ENCODE measurements at regions not wholly inside any gene's neighbourhood (a gene's known extent, or its start where the extent isn't known, plus 50 kb on each side); places are given as distances from the start of the nearest gene placed in this dataset.

DNA sequence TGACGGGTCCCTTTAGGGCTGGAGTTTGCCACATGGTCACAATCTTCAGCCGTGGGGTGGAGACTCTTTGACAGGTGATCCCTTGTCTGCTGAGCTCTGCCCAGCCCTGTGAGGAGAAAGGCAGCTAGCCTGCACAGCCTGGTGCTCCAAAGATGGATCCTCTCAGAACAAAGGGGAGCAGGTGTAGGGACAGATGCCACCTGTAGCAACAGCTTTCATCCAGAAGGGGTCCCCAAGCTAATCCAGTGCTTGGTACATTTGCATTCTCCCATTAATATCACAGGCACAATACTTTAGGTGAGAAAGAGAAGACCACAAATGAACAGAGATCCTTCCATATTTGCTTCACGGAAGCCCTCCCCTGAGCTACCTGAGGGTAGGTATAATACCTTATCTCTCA lies 93.2 kb downstream of the CCDC185 start:
- H3K27me3 ChIP-seq (ENCODE audit: control insufficient read depth, insufficient read depth, low read length): peaks cover 22% of the 10 kb centered on the region
- 21% methylated on average over 2 of the region's 3 CpGs for WGBS (ENCODE audit: insufficient coverage)

DNA sequence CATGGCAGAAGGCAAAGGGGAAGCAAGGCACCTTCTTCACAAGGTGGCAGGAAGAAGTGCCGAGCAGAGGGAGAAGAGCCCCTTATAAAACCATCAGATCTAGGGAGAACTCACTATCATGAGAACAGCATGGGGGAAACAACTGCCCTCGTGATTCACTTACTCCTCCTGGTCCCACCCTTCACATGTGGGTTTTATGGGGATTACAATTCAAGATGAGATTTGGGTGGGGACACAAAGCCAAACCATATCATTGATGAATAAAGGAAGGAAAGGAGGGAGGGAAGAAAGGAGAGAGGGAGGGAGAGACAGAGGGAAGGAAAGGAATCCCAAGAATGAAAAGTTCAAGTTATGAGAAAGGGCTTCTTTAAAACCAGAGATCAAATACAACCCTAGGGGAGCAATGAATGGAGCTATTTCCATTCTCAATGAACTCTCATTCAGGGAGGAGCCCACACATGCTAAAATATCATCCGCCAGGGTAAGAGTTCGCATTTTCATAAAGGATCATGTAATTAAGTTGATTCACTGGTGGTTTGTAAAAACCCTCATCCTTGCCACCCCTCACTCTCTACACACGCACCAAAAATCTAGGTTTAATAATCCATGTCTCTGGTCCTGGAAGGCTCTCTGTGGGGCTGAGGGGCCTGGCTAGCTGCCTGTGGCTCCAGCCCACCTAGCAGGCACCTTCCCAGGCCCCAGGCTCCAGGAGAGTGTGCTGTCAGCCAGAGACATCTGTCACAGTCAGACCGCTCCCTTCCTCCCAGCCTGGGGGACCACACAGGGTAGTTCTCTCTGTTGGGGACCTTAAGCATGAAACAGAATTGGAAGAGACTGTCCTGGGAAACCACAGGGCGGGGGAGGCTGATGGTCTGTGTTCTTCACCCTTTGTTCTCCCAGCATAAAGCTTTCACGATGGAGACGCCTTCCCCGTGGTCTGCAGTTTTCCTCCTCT lies 94.0 kb downstream of the CCDC185 start:
- Histone ChIP-seq H3K9me3 (replicated peaks; ENCODE audit: control insufficient read depth, low read depth, low read length) (no peaks in the 10 kb centered on the region), H3K4me1 (ENCODE audit: control insufficient read depth, insufficient read depth, low read length) (no peaks in the 10 kb centered on the region), H3K36me3 (ENCODE audit: control insufficient read depth, insufficient read depth, low read length) (no peaks in the 10 kb centered on the region), H3K27me3 (ENCODE audit: control insufficient read depth, insufficient read depth, low read length) (peaks cover 22% of the 10 kb centered on the region), H3K4me3 (ENCODE audit: low read length) (no peak overlapping the region), H3K27ac (ENCODE audit: low read length) (no peak overlapping the region)
- no CpG with 5 or more reads among the region's 10 CpGs for WGBS (ENCODE audit: insufficient coverage)
- peak; percentile 29 for DNase-seq

More for the DNA sequence above, 93.2 kb downstream of the CCDC185 start:
- Histone ChIP-seq H3K4me3 (ENCODE audit: low read length) (no peak overlapping the region), H3K9me3 (replicated peaks; ENCODE audit: control insufficient read depth, low read depth, low read length) (no peaks in the 10 kb centered on the region), H3K4me1 (ENCODE audit: control insufficient read depth, insufficient read depth, low read length) (no peaks in the 10 kb centered on the region), H3K36me3 (ENCODE audit: control insufficient read depth, insufficient read depth, low read length) (no peaks in the 10 kb centered on the region), H3K27ac (ENCODE audit: low read length) (no peak overlapping the region)
- DNase-seq: no peak

DNA sequence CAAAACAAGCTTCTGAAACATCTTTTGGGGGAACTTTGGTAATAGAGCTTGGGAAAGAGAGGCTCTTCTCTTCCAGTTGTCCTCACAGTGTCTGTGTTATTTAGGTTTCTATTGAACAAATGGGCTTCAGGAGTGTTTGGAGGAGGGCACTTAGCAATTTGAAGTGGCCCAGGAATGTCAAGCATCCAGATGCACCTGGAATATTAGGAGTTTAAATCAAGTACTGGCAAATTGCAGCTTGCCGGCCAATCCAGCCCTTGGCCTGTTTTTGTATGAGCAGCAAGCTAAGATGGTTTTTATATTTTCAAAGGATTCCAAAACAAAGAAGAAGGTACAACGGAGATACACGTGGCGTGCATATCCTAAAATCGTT lies 94.7 kb downstream of the CCDC185 start:
- H3K36me3 ChIP-seq (ENCODE audit: control insufficient read depth, insufficient read depth, low read length): no peaks in the 10 kb centered on the region
- no peak overlapping the region for H3K27ac ChIP-seq (ENCODE audit: low read length)
- H3K4me3 ChIP-seq (ENCODE audit: low read length): no peak overlapping the region
- H3K9me3 ChIP-seq (replicated peaks; ENCODE audit: control insufficient read depth, low read depth, low read length): no peaks in the 10 kb centered on the region
- WGBS (ENCODE audit: insufficient coverage): 61% methylated on average over 5 of the region's 5 CpGs
- H3K4me1 ChIP-seq (ENCODE audit: control insufficient read depth, insufficient read depth, low read length): no peaks in the 10 kb centered on the region
- DNase-seq: no peak
- H3K27me3 ChIP-seq (ENCODE audit: control insufficient read depth, insufficient read depth, low read length): peaks cover 22% of the 10 kb centered on the region

DNA sequence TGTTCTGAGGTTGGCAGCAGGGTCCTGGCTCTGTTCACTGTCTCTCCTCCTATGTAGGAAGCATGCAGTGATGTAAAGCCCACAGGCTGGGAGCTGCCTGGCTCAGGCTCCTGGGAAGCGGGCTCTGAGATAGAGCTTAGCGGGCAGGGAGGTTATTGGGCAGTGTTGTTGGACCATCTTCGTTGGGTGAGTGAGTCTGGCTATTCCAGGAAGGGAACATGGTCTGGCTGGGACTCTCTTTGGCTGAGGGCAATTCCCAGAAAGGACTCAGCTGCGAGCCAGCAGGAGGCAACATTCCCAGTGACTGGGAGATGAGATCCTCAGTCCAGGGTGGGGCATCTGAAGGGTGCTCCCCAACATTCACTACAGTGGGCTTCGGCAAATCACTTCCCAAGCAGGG lies 96.2 kb downstream of the CCDC185 start:
- Histone ChIP-seq H3K27me3 (ENCODE audit: control insufficient read depth, insufficient read depth, low read length) (peaks cover 13% of the 10 kb centered on the region), H3K36me3 (ENCODE audit: control insufficient read depth, insufficient read depth, low read length) (no peaks in the 10 kb centered on the region), H3K27ac (ENCODE audit: low read length) (no peak overlapping the region), H3K4me3 (ENCODE audit: low read length) (no peak overlapping the region), H3K4me1 (ENCODE audit: control insufficient read depth, insufficient read depth, low read length) (no peaks in the 10 kb centered on the region), H3K9me3 (replicated peaks; ENCODE audit: control insufficient read depth, low read depth, low read length) (no peaks in the 10 kb centered on the region)
- WGBS (ENCODE audit: insufficient coverage): 74% methylated on average over 5 of the region's 5 CpGs
- no peak for DNase-seq

DNA sequence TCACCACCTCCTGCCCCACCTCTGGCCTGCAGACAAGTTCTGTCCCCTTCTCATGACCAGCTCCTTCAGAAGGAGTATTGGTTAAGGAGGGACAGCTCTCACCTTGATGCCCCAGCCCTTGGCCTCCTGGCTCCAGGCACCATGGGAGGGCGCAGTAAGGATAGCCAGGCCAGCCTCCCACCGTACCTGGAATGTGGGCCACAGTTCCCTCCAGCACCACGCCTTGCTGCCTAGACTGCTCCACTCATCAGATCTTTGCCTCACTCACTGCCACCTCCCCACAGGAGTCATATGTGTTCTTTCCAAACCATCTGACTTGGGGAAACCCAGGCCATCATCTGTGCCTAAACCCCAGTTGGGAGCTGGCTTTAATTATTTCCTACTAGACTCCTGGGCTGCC lies 97.0 kb downstream of the CCDC185 start:
- Histone ChIP-seq H3K4me1 (ENCODE audit: control insufficient read depth, insufficient read depth, low read length) (no peaks in the 10 kb centered on the region), H3K36me3 (ENCODE audit: control insufficient read depth, insufficient read depth, low read length) (no peaks in the 10 kb centered on the region), H3K9me3 (replicated peaks; ENCODE audit: control insufficient read depth, low read depth, low read length) (no peaks in the 10 kb centered on the region), H3K27ac (ENCODE audit: low read length) (no peak overlapping the region), H3K27me3 (ENCODE audit: control insufficient read depth, insufficient read depth, low read length) (peaks cover 8% of the 10 kb centered on the region), H3K4me3 (ENCODE audit: low read length) (no peak overlapping the region)
- DNase-seq: no peak
- 89% methylated on average over 3 of the region's 3 CpGs for WGBS (ENCODE audit: insufficient coverage)
